ENCODE measurements at regions not wholly inside any gene's neighbourhood (a gene's known extent, or its start where the extent isn't known, plus 50 kb on each side); places are given as distances from the start of the nearest gene placed in this dataset.

DNA sequence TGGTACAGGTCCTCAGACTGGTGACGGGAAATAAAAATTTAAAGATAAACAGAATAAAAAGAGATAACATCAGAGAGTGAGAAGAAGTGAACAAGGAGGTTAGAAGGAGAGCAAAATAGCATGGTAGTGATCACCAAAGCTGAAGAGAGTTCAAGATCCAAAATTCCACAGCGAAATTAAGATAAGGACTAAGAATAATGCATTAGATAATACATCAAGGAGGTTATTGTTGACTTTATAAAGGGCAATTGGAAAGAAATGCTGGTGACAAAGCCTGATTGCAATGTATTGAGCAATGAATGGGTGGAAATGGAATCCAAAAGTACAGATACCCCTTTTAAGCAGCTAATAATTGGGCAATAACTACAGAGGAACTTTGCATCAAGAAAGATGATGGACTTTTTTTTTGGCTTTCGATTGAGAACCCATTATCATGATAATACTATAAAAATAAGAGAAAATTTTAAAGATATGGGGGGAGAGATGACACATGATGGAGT is 101.6 kb upstream of the MAP9 start:
- Histone ChIP-seq H3K9me3 (ENCODE audit: low read length) (no peaks in the 10 kb centered on the region), H2AFZ (ENCODE audit: low read depth, low read length) (no peak overlapping the region), H3K9me2 (ENCODE audit: insufficient read depth, low read length) (no peaks in the 10 kb centered on the region), H3K36me3 (ENCODE audit: insufficient read depth, low read length) (no peaks in the 10 kb centered on the region), H3K9ac (ENCODE audit: low read length) (no peak overlapping the region), H3F3A (ENCODE audit: insufficient read depth, low read length, poor library complexity, severe bottlenecking) (no peaks in the 10 kb centered on the region), H3K79me2 (replicated peaks; ENCODE audit: insufficient read depth, low read length) (no peaks in the 10 kb centered on the region), H3K4me3 (ENCODE audit: low read length) (no peak overlapping the region), H4K20me1 (ENCODE audit: insufficient read depth) (no peaks in the 10 kb centered on the region), H3K27me3 (ENCODE audit: insufficient read depth, low read depth, low read length) (no peaks in the 10 kb centered on the region), H3K4me2 (ENCODE audit: low read length) (no peak overlapping the region), H3K27ac (ENCODE audit: low read length) (no peak overlapping the region)
- TF ChIP-seq EP300 (conservative IDR thresholded peaks at IDR 0.05; ENCODE audit: poor library complexity, severe bottlenecking) = no peak
- no peak for TF ChIP-seq POLR2AphosphoS5 (IDR thresholded peaks at IDR 0.05)
- TF ChIP-seq TAF1 (IDR thresholded peaks at IDR 0.05; ENCODE audit: low read depth) = no peak
- TF ChIP-seq EZH2 (IDR thresholded peaks at IDR 0.05; ENCODE audit: borderline replicate concordance, insufficient read depth, low read length, poor library complexity, severe bottlenecking) = no peak
- no peak for TF ChIP-seq RAD21 (conservative IDR thresholded peaks at IDR 0.05)
- TF ChIP-seq, protein P1, sequence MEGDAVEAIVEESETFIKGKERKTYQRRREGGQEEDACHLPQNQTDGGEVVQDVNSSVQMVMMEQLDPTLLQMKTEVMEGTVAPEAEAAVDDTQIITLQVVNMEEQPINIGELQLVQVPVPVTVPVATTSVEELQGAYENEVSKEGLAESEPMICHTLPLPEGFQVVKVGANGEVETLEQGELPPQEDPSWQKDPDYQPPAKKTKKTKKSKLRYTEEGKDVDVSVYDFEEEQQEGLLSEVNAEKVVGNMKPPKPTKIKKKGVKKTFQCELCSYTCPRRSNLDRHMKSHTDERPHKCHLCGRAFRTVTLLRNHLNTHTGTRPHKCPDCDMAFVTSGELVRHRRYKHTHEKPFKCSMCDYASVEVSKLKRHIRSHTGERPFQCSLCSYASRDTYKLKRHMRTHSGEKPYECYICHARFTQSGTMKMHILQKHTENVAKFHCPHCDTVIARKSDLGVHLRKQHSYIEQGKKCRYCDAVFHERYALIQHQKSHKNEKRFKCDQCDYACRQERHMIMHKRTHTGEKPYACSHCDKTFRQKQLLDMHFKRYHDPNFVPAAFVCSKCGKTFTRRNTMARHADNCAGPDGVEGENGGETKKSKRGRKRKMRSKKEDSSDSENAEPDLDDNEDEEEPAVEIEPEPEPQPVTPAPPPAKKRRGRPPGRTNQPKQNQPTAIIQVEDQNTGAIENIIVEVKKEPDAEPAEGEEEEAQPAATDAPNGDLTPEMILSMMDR (IDR thresholded peaks at IDR 0.05; ENCODE audit: poor library complexity, severe bottlenecking) = no peak
- TF ChIP-seq, protein P2, sequence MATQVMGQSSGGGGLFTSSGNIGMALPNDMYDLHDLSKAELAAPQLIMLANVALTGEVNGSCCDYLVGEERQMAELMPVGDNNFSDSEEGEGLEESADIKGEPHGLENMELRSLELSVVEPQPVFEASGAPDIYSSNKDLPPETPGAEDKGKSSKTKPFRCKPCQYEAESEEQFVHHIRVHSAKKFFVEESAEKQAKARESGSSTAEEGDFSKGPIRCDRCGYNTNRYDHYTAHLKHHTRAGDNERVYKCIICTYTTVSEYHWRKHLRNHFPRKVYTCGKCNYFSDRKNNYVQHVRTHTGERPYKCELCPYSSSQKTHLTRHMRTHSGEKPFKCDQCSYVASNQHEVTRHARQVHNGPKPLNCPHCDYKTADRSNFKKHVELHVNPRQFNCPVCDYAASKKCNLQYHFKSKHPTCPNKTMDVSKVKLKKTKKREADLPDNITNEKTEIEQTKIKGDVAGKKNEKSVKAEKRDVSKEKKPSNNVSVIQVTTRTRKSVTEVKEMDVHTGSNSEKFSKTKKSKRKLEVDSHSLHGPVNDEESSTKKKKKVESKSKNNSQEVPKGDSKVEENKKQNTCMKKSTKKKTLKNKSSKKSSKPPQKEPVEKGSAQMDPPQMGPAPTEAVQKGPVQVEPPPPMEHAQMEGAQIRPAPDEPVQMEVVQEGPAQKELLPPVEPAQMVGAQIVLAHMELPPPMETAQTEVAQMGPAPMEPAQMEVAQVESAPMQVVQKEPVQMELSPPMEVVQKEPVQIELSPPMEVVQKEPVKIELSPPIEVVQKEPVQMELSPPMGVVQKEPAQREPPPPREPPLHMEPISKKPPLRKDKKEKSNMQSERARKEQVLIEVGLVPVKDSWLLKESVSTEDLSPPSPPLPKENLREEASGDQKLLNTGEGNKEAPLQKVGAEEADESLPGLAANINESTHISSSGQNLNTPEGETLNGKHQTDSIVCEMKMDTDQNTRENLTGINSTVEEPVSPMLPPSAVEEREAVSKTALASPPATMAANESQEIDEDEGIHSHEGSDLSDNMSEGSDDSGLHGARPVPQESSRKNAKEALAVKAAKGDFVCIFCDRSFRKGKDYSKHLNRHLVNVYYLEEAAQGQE (IDR thresholded peaks at IDR 0.05; ENCODE audit: borderline replicate concordance) = no peak
- TF ChIP-seq MXI1 (conservative IDR thresholded peaks at IDR 0.05; ENCODE audit: poor library complexity, severe bottlenecking) = no peak
- TF ChIP-seq SMC3 (conservative IDR thresholded peaks at IDR 0.05; ENCODE audit: poor library complexity) = no peak

DNA sequence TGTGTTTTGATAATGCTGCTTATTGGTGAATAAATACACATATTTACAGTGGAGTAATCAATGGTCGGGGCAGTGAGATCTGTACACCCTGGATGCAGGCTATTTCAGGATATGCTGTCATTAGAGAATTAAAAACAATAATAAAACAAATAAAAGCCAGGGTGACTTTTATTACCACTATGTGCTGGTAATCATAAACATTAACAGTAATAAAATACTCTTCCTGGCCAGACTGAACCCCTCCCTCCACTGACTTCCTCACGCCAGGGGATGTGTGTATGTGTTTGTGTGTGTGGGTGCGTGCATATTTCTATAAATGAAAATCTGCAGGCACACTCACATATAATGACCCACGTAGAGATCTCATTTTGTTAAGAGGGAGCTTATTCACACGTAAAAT is 98.0 kb upstream of the MAP9 start:
- no peak overlapping the region for H3K9ac ChIP-seq (ENCODE audit: low read length)
- no peak overlapping the region for H3K4me2 ChIP-seq (ENCODE audit: low read length)
- no peaks in the 10 kb centered on the region for H3K9me2 ChIP-seq (ENCODE audit: insufficient read depth, low read length)
- TF ChIP-seq MXI1 (conservative IDR thresholded peaks at IDR 0.05; ENCODE audit: poor library complexity, severe bottlenecking) (no peak), RAD21 (conservative IDR thresholded peaks at IDR 0.05) (no peak), SMC3 (conservative IDR thresholded peaks at IDR 0.05; ENCODE audit: poor library complexity) (no peak), TAF1 (IDR thresholded peaks at IDR 0.05; ENCODE audit: low read depth) (no peak), POLR2AphosphoS5 (IDR thresholded peaks at IDR 0.05) (no peak), EZH2 (IDR thresholded peaks at IDR 0.05; ENCODE audit: borderline replicate concordance, insufficient read depth, low read length, poor library complexity, severe bottlenecking) (no peak), EP300 (conservative IDR thresholded peaks at IDR 0.05; ENCODE audit: poor library complexity, severe bottlenecking) (no peak)
- TF ChIP-seq, protein P1 (IDR thresholded peaks at IDR 0.05; ENCODE audit: poor library complexity, severe bottlenecking) = no peak
- TF ChIP-seq, protein P2 (IDR thresholded peaks at IDR 0.05; ENCODE audit: borderline replicate concordance) = no peak
- H2AFZ ChIP-seq (ENCODE audit: low read depth, low read length) = no peak overlapping the region
- H3K9me3 ChIP-seq (ENCODE audit: low read length) = no peaks in the 10 kb centered on the region
- H3K4me3 ChIP-seq (ENCODE audit: low read length) = no peak overlapping the region
- no peaks in the 10 kb centered on the region for H3F3A ChIP-seq (ENCODE audit: insufficient read depth, low read length, poor library complexity, severe bottlenecking)
- H3K27me3 ChIP-seq (ENCODE audit: insufficient read depth, low read depth, low read length) = no peaks in the 10 kb centered on the region
- no peaks in the 10 kb centered on the region for H3K36me3 ChIP-seq (ENCODE audit: insufficient read depth, low read length)
- H3K79me2 ChIP-seq (replicated peaks; ENCODE audit: insufficient read depth, low read length) = no peaks in the 10 kb centered on the region
- no peaks in the 10 kb centered on the region for H4K20me1 ChIP-seq (ENCODE audit: insufficient read depth)
- no peak overlapping the region for H3K27ac ChIP-seq (ENCODE audit: low read length)

All from neural cell (in vitro differentiated cells).